Gastrocnemius medialis (tissue), 4 donors: ENCODE measurements at regions not wholly inside any gene's neighbourhood (a gene's known extent, or its start where the extent isn't known, plus 50 kb on each side); places are given as distances from the start of the nearest gene placed in this dataset.

Source experiments
- ATAC-seq, 2 donors: fragments of 150-250 bp; one replicate each; pipeline ENCODE4 v1.9.1; 2016
- DNase-seq, 2 donors: peaks; one replicate each; pipeline ENCODE4 v3.0.0-alpha.2; 2019
- H3K27ac ChIP-seq, 4 donors: fragments of 200-600 bp; sonication (generic); 1 replicate in 1 of 4; 2 replicates in 3 of 4; pipeline ENCODE4 v1.5.1; 2016 to 2018; ENCODE audit warnings: mild to moderate bottlenecking in 2 of 4, moderate library complexity in 1 of 4
- H3K27me3 ChIP-seq, 3 donors: fragments of 200-600 bp; sonication (generic) in 2 of 3; 1 replicate in 1 of 3; 2 replicates in 2 of 3; pipeline versions ENCODE4 v1.5.1 to v1.6.0; 2016 to 2019; ENCODE audit warnings: mild to moderate bottlenecking in 1 of 3, moderate library complexity in 1 of 3
- H3K36me3 ChIP-seq, 2 donors: fragments of 200-600 bp; sonication (generic) in 1 of 2; one replicate each; pipeline ENCODE4 v1.5.1; 2017 to 2018
- H3K4me1 ChIP-seq, 2 donors: fragments of 200-600 bp; sonication (generic) in 1 of 2; one replicate each; pipeline ENCODE4 v1.5.1; 2016 to 2017; ENCODE audit warnings: mild to moderate bottlenecking in 2 of 2
- H3K4me3 ChIP-seq, 4 donors: fragments of 200-600 bp; sonication (generic) in 3 of 4; 1 replicate in 1 of 4; 2 replicates in 3 of 4; pipeline ENCODE4 v1.5.1; 2016 to 2019; ENCODE audit warnings: mild to moderate bottlenecking in 2 of 4
- H3K9me3 ChIP-seq, 3 donors: fragments of 200-600 bp; sonication (generic) in 2 of 3; 1 replicate in 1 of 3; 2 replicates in 2 of 3; pipeline ENCODE4 v1.5.1; 2016 to 2019
- POLR2A ChIP-seq, 2 donors: fragments of 450-650 bp; IDR thresholded peaks; one replicate each; pipeline ENCODE4 v1.6.1; 2017; ENCODE audit warnings: antibody characterized with exemption in 2 of 2, mild to moderate bottlenecking in 2 of 2, moderate library complexity in 2 of 2
- in situ Hi-C, 4 donors: fragments of 200-750 bp; cut with MboI; loops; one replicate each; pipeline versions ENCODE4 v1.15.0 to v1.8.0; 2017; ENCODE audit warnings: low sequenced_read_pairs in 4 of 4
- intact Hi-C: fragments of 100-400 bp; cut with DNase I; formaldehyde crosslinking; loops from one replicate; pipeline ENCODE4 v1.15.1; 2023; ENCODE audit warnings: low total_unique reads
- TF ChIP-seq, protein P1 (sequence below), 5 experiments: fragments of 450-650 bp in 3 of 5; fragments of 200-600 bp in 2 of 5; sonication (generic) in 2 of 5; IDR thresholded peaks in 4 of 5; conservative IDR thresholded peaks in 1 of 5; 1 replicate in 4 of 5; 2 replicates in 1 of 5; pipeline ENCODE4 v1.5.1; 2016 to 2019; ENCODE audit warnings: antibody characterized with exemption in 5 of 5, mild to moderate bottlenecking in 3 of 5, moderate library complexity in 3 of 5

DNA sequence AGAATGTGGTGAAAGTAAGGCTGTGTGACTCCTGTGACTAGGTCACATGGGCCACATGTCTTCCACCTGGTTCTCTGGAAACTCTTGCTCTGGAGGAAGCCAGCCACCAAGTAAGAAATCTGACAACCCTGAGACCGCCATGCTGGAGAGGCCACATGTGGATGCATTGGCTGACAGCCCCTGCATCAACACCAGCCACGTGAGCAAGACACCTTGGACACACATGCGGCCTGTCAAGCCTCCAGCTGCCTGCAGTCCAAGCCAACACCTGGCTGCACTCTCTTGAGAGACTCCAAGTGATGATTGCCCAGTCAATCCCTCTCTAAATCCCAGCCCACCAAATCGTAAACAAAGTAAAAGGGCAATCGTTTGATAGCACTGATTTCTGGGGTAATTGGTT lies 112.6 kb downstream of the FOXL1 start:
- H3K36me3 ChIP-seq: no peaks in the 10 kb centered on the region
- H3K4me3 ChIP-seq: no peak overlapping the region
- no peaks in the 10 kb centered on the region for H3K4me1 ChIP-seq
- in situ Hi-C loops (no loop called here), intact Hi-C loops (no loop called here)
- no peaks in the 10 kb centered on the region for H3K9me3 ChIP-seq
- DNase-seq (no peak), ATAC-seq (no peak)
- no peak for TF ChIP-seq POLR2A (IDR thresholded peaks at IDR 0.05)
- TF ChIP-seq, protein P1, sequence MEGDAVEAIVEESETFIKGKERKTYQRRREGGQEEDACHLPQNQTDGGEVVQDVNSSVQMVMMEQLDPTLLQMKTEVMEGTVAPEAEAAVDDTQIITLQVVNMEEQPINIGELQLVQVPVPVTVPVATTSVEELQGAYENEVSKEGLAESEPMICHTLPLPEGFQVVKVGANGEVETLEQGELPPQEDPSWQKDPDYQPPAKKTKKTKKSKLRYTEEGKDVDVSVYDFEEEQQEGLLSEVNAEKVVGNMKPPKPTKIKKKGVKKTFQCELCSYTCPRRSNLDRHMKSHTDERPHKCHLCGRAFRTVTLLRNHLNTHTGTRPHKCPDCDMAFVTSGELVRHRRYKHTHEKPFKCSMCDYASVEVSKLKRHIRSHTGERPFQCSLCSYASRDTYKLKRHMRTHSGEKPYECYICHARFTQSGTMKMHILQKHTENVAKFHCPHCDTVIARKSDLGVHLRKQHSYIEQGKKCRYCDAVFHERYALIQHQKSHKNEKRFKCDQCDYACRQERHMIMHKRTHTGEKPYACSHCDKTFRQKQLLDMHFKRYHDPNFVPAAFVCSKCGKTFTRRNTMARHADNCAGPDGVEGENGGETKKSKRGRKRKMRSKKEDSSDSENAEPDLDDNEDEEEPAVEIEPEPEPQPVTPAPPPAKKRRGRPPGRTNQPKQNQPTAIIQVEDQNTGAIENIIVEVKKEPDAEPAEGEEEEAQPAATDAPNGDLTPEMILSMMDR (IDR thresholded peaks at IDR 0.05 in 4 of 5, conservative IDR thresholded peaks at IDR 0.05 in 1 of 5): no peak
- no peak overlapping the region for H3K27ac ChIP-seq
- H3K27me3 ChIP-seq: no peaks in the 10 kb centered on the region

- Histone ChIP-seq H3K27me3 (no peaks in the 10 kb centered on the region), H3K9me3 (no peaks in the 10 kb centered on the region), H3K4me3 (no peak overlapping the region), H3K27ac (no peak overlapping the region), H3K4me1 (no peaks in the 10 kb centered on the region), H3K36me3 (no peaks in the 10 kb centered on the region)
- intact Hi-C loops: no loop called here
- ATAC-seq: no peak
- TF ChIP-seq, protein P1 (IDR thresholded peaks at IDR 0.05 in 4 of 5, conservative IDR thresholded peaks at IDR 0.05 in 1 of 5): no peak
- TF ChIP-seq POLR2A (IDR thresholded peaks at IDR 0.05): no peak
- in situ Hi-C loops: no loop called here
- no peak for DNase-seq
These were observed 114.1 kb downstream of the FOXL1 start for GRCh38 chr16:86692426-86692825.

GRCh38 chr16:86693033-86693432 lies 114.7 kb downstream of the FOXL1 start:
- in situ Hi-C loops: no loop called here
- intact Hi-C loops: no loop called here
- H3K27me3 ChIP-seq: no peaks in the 10 kb centered on the region
- H3K4me1 ChIP-seq: no peaks in the 10 kb centered on the region
- H3K4me3 ChIP-seq: no peak overlapping the region
- ATAC-seq (no peak), DNase-seq (no peak)
- H3K36me3 ChIP-seq: no peaks in the 10 kb centered on the region
- no peaks in the 10 kb centered on the region for H3K9me3 ChIP-seq
- no peak overlapping the region for H3K27ac ChIP-seq
- TF ChIP-seq, protein P1 (IDR thresholded peaks at IDR 0.05 in 4 of 5, conservative IDR thresholded peaks at IDR 0.05 in 1 of 5): no peak
- no peak for TF ChIP-seq POLR2A (IDR thresholded peaks at IDR 0.05)

- Histone ChIP-seq H3K36me3 (no peaks in the 10 kb centered on the region), H3K27me3 (no peaks in the 10 kb centered on the region), H3K4me1 (no peaks in the 10 kb centered on the region), H3K4me3 (no peak overlapping the region), H3K27ac (no peak overlapping the region), H3K9me3 (no peaks in the 10 kb centered on the region)
- intact Hi-C loops (no loop called here), in situ Hi-C loops (no loop called here)
- TF ChIP-seq, protein P1 (IDR thresholded peaks at IDR 0.05 in 4 of 5, conservative IDR thresholded peaks at IDR 0.05 in 1 of 5): no peak
- no peak for TF ChIP-seq POLR2A (IDR thresholded peaks at IDR 0.05)
- ATAC-seq (no peak), DNase-seq (no peak)
These were observed 119.4 kb downstream of the FOXL1 start for GRCh38 chr16:86697715-86698114.
